Heart left ventricle (tissue), 13 donors: ENCODE measurements at regions not wholly inside any gene's neighbourhood (a gene's known extent, or its start where the extent isn't known, plus 50 kb on each side); places are given as distances from the start of the nearest gene placed in this dataset.

Experiments
- CTCF ChIP-seq, 12 donors: fragments of 200-600 bp; sonication (generic) in 4 of 12; IDR thresholded peaks; one replicate each; pipeline versions ENCODE4 v1.5.0 to v1.8.0; 2018 to 2022; ENCODE audit warnings: antibody characterized with exemption in 12 of 12, mild to moderate bottlenecking in 5 of 12
- POLR2A ChIP-seq, 2 donors: fragments of 450-650 bp; IDR thresholded peaks; one replicate each; pipeline ENCODE4 v1.6.1; 2017; ENCODE audit warnings: antibody characterized with exemption in 2 of 2, mild to moderate bottlenecking in 2 of 2, moderate library complexity in 2 of 2
- donor health status: ischemic (EF 13 %, LVEDD 7.1; RV severe dilation, severe dysfunction).
- donor health status: DM: no; HTN: yes; CAD: no.
- donor health status: DM: no; HTN: no; CAD: no.
- donor health status: ischemic (EF 25% LVEDD 6.9; RV normal size, moderate dysfunction).
- donor health status: ischemic (EF 25% LVEDD 5.7; RV mildly dilated, moderate dysfunction).
- donor health status: ischemic (EF 35%, LVEDD 5.7; RV mildly dilated, moderate dysfunction).
- donor health status: nonischemic (EF 11% LVEDD 7.7; RV severe dilation, severe dysfunction).
- donor health status: DM: yes; HTN: yes; CAD: no.
- donor health status: PGD.
- donor health status: ischemic (EF 29% LVEDD 5.4; RV normal size, mild dysfunction).
- donor health status: nonischemic (EF 23%, LVEDD 6.1; RV moderate dilation, normal function).

GRCh38 chr4:100882661-100883060, 364.8 kb upstream of the EMCN start:
- TF ChIP-seq CTCF (IDR thresholded peaks at IDR 0.05), result no peak
- TF ChIP-seq POLR2A (IDR thresholded peaks at IDR 0.05), result no peak
